CD4-positive, alpha-beta memory T cell (primary cell): ENCODE measurements at regions not wholly inside any gene's neighbourhood (a gene's known extent, or its start where the extent isn't known, plus 50 kb on each side); places are given as distances from the start of the nearest gene placed in this dataset.

ENCODE experiments used
- CTCF ChIA-PET: fragments of 350-600 bp; sonication (Branson Sonifier 250); formaldehyde crosslinking; loops from one replicate; lab custom pipeline; 2021; ENCODE audit warnings: inconsistent platforms; ENCODE audit not compliant: partially characterized antibody; lab: Charles Lee
- POLR2A ChIA-PET: fragments of 350-600 bp; sonication (Branson Sonifier 250); formaldehyde crosslinking; loops from one replicate; lab custom pipeline; 2021; ENCODE audit not compliant: partially characterized antibody; lab: Charles Lee
- DNase-seq, 5 donors: peaks; one replicate each; pipeline versions ENCODE4 v3.0.0 to v3.0.0-alpha.2; 2020 to 2022; ENCODE audit warnings: mixed read lengths in 1 of 5
- H3K27ac ChIP-seq: one replicate; pipeline ENCODE4 v1.7.0; 2013; ENCODE audit warnings: low read depth, low read length
- H3K27me3 ChIP-seq: 2 replicates; pipeline ENCODE4 v1.7.0; 2013; ENCODE audit warnings: mild to moderate bottlenecking, low read length, moderate library complexity; ENCODE audit not compliant: insufficient read depth
- H3K36me3 ChIP-seq: 2 replicates; pipeline ENCODE4 v1.7.0; 2013; ENCODE audit warnings: mild to moderate bottlenecking, low read length, moderate library complexity; ENCODE audit not compliant: insufficient read depth
- H3K4me1 ChIP-seq: 2 replicates; pipeline ENCODE4 v1.7.0; 2013; ENCODE audit warnings: mild to moderate bottlenecking, low read length, moderate library complexity; ENCODE audit not compliant: insufficient read depth
- H3K4me3 ChIP-seq, 2 donors: one replicate each; pipeline ENCODE4 v1.7.0; 2013; ENCODE audit warnings: low read length in 2 of 2, mild to moderate bottlenecking in 1 of 2
- H3K9me3 ChIP-seq, 2 donors: one replicate each; pipeline ENCODE4 v1.7.0; 2013; ENCODE audit warnings: low read length in 2 of 2, control low read depth in 1 of 2; ENCODE audit not compliant: control insufficient read depth in 1 of 2
- H3K27ac Mint-ChIP-seq, 7 donors: one replicate each; pipeline ENCODE4 v1.8.0; 2020 to 2021; ENCODE audit warnings: mixed read lengths in 7 of 7, mild to moderate bottlenecking in 6 of 7, inconsistent platforms in 3 of 7, moderate library complexity in 3 of 7
- H3K27me3 Mint-ChIP-seq, 2 donors: one replicate each; pipeline ENCODE4 v1.8.0; 2020 to 2021; ENCODE audit warnings: mixed read lengths in 2 of 2
- H3K36me3 Mint-ChIP-seq, 2 donors: one replicate each; pipeline ENCODE4 v1.8.0; 2020 to 2021; ENCODE audit warnings: mixed read lengths in 2 of 2, inconsistent platforms in 1 of 2, mild to moderate bottlenecking in 1 of 2
- H3K4me1 Mint-ChIP-seq, 4 donors: one replicate each; pipeline ENCODE4 v1.8.0; 2020 to 2021; ENCODE audit warnings: mixed read lengths in 4 of 4, mild to moderate bottlenecking in 1 of 4
- H3K4me3 Mint-ChIP-seq, 8 donors: one replicate each; pipeline ENCODE4 v1.8.0; 2020 to 2021; ENCODE audit warnings: mixed read lengths in 8 of 8, mild to moderate bottlenecking in 7 of 8, moderate library complexity in 6 of 8, inconsistent platforms in 3 of 8
- H3K9me3 Mint-ChIP-seq, 8 donors: one replicate each; pipeline ENCODE4 v1.8.0; 2020 to 2021; ENCODE audit warnings: mixed read lengths in 8 of 8, mild to moderate bottlenecking in 5 of 8, inconsistent platforms in 3 of 8, moderate library complexity in 1 of 8
- intact Hi-C: fragments of 100-400 bp; cut with micrococcal nuclease; formaldehyde crosslinking; loops from one replicate; pipeline ENCODE4 v1.15.1; 2023

DNA sequence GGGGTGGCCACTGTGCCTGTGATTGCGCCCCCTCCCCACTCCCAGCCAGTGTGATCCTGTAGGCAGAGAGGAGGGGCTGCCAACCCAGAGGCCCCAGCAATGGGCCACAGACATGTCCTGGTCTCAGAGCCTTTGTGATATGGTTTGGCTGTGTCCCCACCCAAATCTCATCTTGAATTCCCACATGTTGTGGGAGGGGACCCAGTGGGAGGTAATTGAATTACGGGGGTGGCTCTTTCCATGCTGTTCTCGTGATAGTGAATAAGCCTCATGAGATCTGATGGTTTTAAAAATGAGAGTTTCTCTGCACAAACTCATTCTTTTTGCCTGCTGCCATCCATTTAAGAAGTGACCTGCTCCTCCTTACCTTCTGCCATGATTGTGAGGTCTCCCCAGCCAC is 56.8 kb upstream of the ZNF469 start:
- Histone ChIP-seq H3K9me3 (no peaks in the 10 kb centered on the region), H3K27ac (no peak overlapping the region), H3K27me3 (no peaks in the 10 kb centered on the region), H3K4me1 (no peaks in the 10 kb centered on the region), H3K4me3 (no peak overlapping the region), H3K36me3 (no peaks in the 10 kb centered on the region)
- no peak for DNase-seq
- intact Hi-C loops = no loop called here
- H3K36me3 Mint-ChIP-seq = no peaks in the 10 kb centered on the region
- POLR2A ChIA-PET = interaction anchor here (0.6 kb wide), 1 partner anchor 562 kb away, joined by 3 read pairs; no protein-coding TSS in a partner anchor
- no peak overlapping the region for H3K27ac Mint-ChIP-seq
- no peaks in the 10 kb centered on the region for H3K4me1 Mint-ChIP-seq
- no peak overlapping the region for H3K4me3 Mint-ChIP-seq
- CTCF ChIA-PET = no interaction called here
- H3K9me3 Mint-ChIP-seq = peaks cover 0 to 2% (median 0%) of the 10 kb centered on the region in 8 donors
- H3K27me3 Mint-ChIP-seq = no peaks in the 10 kb centered on the region

DNA sequence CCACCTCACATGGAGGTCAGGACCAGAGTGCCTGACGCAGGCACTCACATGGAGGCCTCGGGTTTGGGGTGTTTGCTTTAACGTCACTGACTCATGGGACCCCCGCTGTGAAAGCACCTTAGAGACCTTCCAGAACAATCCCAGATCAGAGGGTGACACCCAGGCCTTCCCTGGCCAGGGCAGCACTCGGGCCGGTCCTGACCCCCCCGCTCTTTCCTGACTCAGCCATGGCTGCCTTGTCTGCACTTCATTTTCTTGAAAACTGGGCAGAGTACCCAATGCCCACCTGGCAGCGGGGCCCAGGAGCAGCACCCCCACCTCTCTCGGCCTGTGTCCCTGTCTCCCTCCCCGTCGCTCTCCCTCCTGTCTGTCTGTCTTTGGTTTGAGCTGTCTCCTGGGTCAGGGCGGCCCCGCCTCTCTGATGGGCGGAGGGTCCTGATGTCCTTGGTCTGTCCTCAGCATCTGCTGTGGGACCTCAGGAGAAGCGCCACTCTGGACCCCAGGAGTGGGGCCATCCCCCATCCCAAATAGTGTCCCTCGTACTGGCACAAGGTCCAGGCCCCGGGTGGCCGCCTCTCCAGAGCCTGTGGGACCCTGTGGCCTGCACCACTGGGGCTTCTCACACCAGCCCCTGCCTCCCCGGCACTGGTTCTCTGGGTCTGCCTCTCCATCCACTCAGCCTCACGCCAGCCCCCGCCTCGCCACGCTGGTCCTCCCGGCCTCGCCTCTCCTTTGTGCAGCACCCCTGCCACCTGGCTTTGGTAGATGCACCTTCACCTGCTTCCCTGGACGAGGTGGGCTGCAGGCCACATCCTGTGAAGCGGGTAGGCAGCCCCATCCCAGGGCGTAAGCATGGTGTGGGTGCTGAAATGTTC is 55.9 kb upstream of the ZNF469 start:
- intact Hi-C loops = no loop called here
- POLR2A ChIA-PET = no interaction called here

GRCh38 chr16:88327561-88328312 is 55.0 kb upstream of the ZNF469 start:
- Mint-ChIP-seq H3K4me3 (no peak overlapping the region), H3K27me3 (no peaks in the 10 kb centered on the region), H3K36me3 (no peaks in the 10 kb centered on the region), H3K9me3 (peaks cover 0 to 2% (median 0%) of the 10 kb centered on the region in 8 donors), H3K27ac (no peak overlapping the region), H3K4me1 (no peaks in the 10 kb centered on the region)
- Histone ChIP-seq H3K36me3 (no peaks in the 10 kb centered on the region), H3K4me3 (no peak overlapping the region), H3K4me1 (no peaks in the 10 kb centered on the region), H3K9me3 (no peaks in the 10 kb centered on the region), H3K27me3 (no peaks in the 10 kb centered on the region), H3K27ac (no peak overlapping the region)
- CTCF ChIA-PET = no interaction called here
- intact Hi-C loops = no loop called here
- POLR2A ChIA-PET = no interaction called here
- DNase-seq = no peak

More for the DNA sequence above, 55.9 kb upstream of the ZNF469 start:
- no peaks in the 10 kb centered on the region for H3K27me3 ChIP-seq
- no peaks in the 10 kb centered on the region for H3K9me3 ChIP-seq
- peaks cover 0 to 2% (median 0%) of the 10 kb centered on the region in 8 donors for H3K9me3 Mint-ChIP-seq
- no peak overlapping the region for H3K4me3 Mint-ChIP-seq
- no peaks in the 10 kb centered on the region for H3K27me3 Mint-ChIP-seq
- CTCF ChIA-PET = no interaction called here
- DNase-seq = no peak
- H3K4me1 ChIP-seq = no peaks in the 10 kb centered on the region
- no peaks in the 10 kb centered on the region for H3K4me1 Mint-ChIP-seq
- no peak overlapping the region for H3K27ac ChIP-seq
- no peak overlapping the region for H3K4me3 ChIP-seq
- no peaks in the 10 kb centered on the region for H3K36me3 Mint-ChIP-seq
- no peaks in the 10 kb centered on the region for H3K36me3 ChIP-seq
- H3K27ac Mint-ChIP-seq = no peak overlapping the region

DNA sequence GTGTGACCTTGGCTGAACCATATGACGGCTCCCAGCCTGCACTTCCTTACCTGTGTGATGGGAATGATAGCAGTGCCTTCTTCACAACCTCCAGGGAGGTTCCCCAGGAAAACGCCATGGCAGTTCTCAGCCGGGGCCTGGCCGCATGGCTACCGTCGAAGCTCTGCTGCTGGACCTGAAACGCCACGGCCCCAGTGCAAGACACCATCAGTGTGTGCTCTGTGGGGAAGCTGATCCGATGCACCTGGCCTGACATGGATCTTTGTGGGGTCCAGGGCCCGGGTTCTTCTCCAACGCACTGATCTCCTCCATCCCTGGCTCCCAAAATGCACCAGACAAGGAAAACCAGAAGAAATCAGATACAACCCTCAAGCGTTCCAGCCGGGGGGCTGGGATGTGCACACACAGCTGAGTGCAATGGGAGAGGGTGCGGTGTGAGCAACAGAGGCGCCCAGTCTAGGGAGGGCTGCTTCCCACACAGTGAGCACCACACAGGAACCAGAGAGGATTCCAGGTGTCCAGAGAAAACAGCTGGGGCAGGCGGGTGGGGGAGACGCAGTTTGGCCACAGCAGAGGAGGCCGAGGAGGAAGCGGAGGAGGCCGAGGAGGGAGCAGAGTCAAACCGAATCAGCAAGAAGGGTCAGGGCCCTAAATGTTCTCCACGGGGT is 54.3 kb upstream of the ZNF469 start:
- Mint-ChIP-seq H3K4me1 (peaks cover 0 to under 1% (median 0%) of the 10 kb centered on the region in 4 donors), H3K27ac (no peak overlapping the region), H3K27me3 (no peaks in the 10 kb centered on the region), H3K4me3 (no peak overlapping the region), H3K36me3 (no peaks in the 10 kb centered on the region), H3K9me3 (peaks cover 0 to 2% (median 0%) of the 10 kb centered on the region in 8 donors)
- Histone ChIP-seq H3K27me3 (no peaks in the 10 kb centered on the region), H3K9me3 (no peaks in the 10 kb centered on the region), H3K27ac (no peak overlapping the region), H3K4me1 (no peaks in the 10 kb centered on the region), H3K36me3 (no peaks in the 10 kb centered on the region), H3K4me3 (no peak overlapping the region)
- no peak for DNase-seq
- ChIA-PET CTCF (no interaction called here), POLR2A (no interaction called here)
- intact Hi-C loops = no loop called here

- Histone ChIP-seq H3K4me3 (no peak overlapping the region), H3K36me3 (no peaks in the 10 kb centered on the region), H3K27me3 (no peaks in the 10 kb centered on the region), H3K27ac (no peak overlapping the region), H3K4me1 (no peaks in the 10 kb centered on the region), H3K9me3 (no peaks in the 10 kb centered on the region)
- Mint-ChIP-seq H3K4me3 (no peak overlapping the region), H3K27ac (no peak overlapping the region), H3K9me3 (peaks cover 0 to 1% (median 0%) of the 10 kb centered on the region in 8 donors), H3K36me3 (no peaks in the 10 kb centered on the region), H3K4me1 (peaks cover 0 to 5% (median 1%) of the 10 kb centered on the region in 4 donors), H3K27me3 (peaks cover 0 to 5% of the 10 kb centered on the region in 2 donors)
- CTCF ChIA-PET = no interaction called here
- DNase-seq = no peak
- intact Hi-C loops = no loop called here
- POLR2A ChIA-PET = no interaction called here
These were observed 52.7 kb upstream of the ZNF469 start for GRCh38 chr16:88329726-88330700.

DNA sequence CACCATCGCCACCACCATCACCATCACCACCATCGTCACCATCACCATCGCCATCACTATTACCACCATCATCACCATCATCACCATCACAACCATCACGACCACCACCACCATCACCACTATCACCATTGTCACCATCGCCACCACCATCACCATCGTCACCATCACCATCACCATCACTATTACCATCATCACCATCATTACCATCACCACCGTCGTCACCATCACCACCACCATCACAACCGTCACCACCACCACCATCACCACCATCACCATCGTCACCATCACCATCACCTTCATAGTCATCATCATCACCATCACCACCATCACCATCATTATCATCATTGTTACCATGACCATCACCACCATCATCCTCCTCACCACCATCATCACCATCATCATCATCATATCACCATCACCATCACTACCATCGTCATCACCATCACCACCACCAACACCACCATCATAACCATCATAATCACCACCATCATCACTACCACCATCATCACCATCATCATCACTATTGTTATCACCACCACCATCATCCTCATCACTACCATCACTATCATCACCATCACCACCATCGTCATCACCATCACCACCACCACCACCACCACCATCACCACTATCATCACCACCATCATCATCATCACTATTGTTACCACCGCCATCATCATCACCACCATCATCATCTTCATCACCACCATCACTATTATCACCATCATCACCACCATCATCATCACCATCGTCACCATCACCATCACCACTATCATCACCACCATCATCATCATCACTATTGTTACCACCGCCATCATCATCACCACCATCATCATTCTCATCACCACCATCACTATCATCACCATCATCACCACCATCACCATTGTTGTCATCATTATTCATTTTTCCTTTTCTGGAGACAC is 51.5 kb upstream of the ZNF469 start:
- CTCF ChIA-PET = no interaction called here
- intact Hi-C loops = no loop called here
- no peak for DNase-seq
- H3K9me3 Mint-ChIP-seq = peaks cover 0 to 1% (median 0%) of the 10 kb centered on the region in 8 donors
- no peaks in the 10 kb centered on the region for H3K4me1 ChIP-seq
- H3K36me3 Mint-ChIP-seq = no peaks in the 10 kb centered on the region
- no peak overlapping the region for H3K4me3 Mint-ChIP-seq
- no peak overlapping the region for H3K27ac Mint-ChIP-seq
- no peak overlapping the region for H3K4me3 ChIP-seq
- H3K27me3 ChIP-seq = no peaks in the 10 kb centered on the region
- no peaks in the 10 kb centered on the region for H3K9me3 ChIP-seq
- H3K36me3 ChIP-seq = no peaks in the 10 kb centered on the region
- H3K27me3 Mint-ChIP-seq = peaks cover 0 to 5% of the 10 kb centered on the region in 2 donors
- H3K27ac ChIP-seq = no peak overlapping the region
- POLR2A ChIA-PET = no interaction called here
- peaks cover 0 to 5% (median 1%) of the 10 kb centered on the region in 4 donors for H3K4me1 Mint-ChIP-seq
